Stromal cell of bone marrow (primary cell): ENCODE measurements at regions not wholly inside any gene's neighbourhood (a gene's known extent, or its start where the extent isn't known, plus 50 kb on each side); places are given as distances from the start of the nearest gene placed in this dataset.

Source experiments
- DNase-seq: peaks from one replicate; pipeline ENCODE4 v3.0.0-alpha.2; 2012; ENCODE audit warnings: low read depth

DNA sequence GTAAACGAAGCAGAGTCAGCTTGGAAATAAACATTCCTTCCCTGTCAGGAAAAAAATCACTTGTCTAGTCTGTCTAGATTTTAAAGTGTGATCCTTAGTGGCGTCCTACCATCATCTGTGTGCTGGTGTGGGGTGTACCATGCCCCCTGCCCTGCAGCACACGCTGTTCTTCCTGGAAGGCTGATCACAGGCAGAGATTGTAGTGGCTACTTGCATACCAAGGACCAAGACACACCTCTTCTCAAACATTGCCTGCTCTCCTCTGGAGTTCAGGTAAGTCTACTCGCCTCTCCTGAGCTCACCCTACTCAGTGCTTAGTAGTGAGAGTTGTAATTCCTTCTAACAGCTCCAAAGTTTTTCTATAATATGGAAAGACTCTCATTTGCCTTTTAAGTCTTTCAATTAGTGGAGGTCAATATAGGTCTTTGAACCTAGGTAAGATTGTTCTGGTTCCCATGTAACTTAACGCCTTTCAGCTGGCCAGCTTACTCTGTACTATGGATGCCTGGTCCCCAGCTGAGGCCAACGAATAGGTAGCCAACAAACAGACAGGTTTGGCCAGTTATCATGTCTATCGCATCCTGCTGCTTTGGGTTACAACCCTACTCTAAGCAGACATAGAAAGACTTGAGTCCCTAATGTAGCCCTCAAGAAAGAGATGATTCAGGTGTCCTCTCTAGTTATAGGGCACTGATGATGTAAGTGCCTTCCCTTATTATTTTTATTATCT lies 55.4 kb downstream of the XCL1 start:
- DNase-seq, result no peak

DNA sequence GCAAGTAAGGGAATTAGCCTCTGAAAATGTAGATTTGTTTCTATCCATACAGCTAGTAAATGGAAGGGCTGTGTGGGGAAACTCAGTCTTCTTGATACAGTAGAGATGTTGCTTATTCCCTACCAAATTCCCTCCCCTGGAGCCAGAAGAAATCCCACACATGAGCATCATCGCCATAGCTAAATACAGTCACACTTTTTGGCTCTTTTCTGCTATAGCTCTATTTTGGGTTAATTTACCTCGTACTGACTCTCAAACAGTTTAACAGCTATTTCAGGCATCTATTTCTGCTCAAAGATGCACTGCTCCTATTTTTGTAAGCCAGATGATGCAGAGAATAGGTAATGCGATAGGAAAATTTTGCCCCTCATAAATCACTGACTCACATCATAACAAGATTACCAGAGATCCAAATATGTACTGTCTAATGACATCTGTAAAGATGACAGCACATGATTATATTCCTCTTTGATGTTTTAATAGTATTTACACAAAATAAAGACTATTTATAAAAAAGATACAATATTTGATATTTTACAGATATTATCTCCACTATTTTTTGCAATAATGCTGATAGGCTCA lies 58.6 kb downstream of the XCL1 start:
- DNase-seq, result no peak

DNA sequence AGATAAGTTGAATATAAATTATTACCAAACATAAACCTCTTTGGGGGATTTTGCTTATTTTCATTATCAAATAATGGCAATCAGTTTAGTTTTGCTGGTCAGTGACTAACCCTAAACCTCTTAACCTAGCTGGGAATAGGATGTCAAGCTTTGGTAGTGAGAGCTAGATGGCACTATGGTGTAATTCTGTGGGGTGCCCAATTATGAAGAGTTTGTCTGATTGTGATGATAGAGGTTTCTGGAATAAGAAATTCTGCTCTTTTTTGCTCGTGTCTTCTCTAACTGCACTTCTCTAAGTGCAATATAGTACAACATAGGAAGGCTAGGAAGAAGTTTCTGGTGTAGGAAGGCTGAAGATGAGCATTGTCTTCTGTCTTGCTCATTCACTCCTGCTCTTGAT lies 59.8 kb downstream of the XCL1 start:
- no peak for DNase-seq

DNA sequence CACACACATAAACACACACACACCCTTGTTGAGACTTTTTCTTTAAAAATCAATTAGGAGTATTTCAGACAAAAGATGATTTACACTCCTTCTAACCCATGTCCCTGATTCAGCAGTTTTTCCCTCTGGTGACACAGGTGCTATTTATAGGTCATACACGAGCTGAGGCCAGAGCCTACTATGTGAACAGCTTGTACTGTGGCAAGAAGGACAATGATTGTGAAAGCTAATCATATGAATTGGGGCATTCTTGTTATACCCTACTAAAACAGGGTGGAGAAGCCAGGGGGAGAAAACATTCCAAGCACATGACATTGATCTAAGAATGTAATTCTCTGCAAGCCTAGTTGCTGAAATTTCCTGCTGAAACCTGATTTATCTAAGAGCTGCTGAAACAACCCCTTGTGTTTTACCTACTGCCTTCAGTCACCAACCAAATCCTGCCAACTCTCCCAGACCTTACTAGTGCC lies 60.3 kb downstream of the XCL1 start:
- no peak for DNase-seq

DNA sequence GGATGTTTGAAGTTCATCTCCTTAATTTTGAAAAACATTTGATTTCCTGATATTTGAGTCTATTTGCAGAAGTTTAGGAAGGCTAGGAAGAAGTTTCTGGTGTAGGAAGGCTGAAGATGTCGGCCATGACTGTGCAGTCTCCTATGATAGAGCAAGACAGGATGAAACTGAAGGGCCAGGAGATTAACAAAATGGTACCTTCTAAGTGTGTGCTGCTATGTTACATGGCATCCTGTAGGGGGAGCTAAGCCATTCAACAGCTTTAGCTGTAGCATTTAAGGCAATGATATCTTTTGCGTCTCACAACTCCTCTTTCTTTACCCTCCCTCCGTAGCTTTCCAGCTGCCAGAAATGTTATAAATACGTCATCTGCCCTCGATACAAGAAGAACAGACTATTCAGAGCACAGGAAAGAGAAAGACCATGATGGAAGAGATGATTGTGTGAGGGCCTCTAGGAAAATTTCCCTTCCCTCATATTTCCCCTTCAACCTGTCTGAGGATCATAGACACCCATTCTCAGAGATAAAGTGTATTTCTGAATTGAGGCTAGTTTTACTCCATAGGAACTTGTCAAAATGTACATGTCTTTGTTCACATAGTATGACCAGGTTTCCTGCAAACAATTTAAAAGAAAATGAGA lies 61.1 kb downstream of the XCL1 start:
- DNase-seq, result no peak

DNA sequence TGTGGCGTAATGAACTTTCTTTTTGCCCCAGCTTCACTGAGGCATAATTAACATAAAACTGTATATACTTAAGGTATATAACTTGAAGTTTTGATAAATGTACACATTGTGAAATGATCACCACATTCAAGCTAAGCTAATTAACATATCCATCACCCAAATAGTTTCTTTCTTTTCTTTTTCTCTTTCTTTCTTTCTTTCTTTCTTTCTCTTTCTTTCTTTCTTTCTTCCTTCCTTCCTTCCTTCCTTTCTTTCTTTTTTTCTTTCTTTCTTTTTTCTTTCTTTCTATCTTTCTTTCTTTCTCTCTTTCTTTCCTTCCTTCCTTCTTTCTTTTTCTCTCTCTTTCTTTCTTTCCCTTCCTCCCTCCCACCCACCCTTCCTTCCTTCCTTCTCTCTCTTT lies 62.5 kb downstream of the XCL1 start:
- DNase-seq, result no peak

DNA sequence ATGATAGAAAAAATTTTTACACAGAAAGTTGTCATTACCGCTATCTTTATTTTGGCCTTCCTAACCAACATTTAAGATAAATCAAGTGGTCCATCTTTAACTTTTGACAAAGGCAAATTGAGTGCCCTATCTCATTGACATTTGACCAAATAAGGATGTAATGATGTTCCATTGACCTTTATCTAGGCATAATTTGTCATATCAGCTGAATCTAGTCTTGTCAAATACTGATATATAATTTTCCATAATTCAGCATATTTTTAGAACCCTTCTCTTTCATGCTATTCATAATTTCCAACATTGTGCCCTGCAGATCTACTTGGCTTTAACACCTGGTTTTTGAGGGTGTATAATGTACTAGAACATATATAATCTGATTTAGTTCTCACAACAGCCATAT lies 63.8 kb downstream of the XCL1 start:
- no peak for DNase-seq

DNA sequence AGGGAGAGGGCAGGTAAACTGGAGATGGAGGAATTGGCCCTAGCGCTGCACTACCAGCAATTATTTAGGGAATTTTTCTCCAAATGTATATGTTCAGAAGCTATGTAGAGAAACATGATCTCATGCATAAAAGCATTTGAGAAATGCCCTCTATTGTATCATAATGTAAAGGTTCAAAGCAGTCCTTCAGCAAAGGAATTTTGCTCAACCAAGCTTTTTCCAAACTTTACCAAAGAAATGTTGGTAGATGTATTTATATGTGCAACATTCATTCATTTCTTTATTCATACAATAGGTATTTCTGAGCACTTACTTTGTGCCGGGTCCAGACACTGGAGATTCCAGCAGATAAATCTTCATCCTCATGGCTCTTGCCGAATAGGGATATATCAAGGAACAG lies 64.4 kb downstream of the XCL1 start:
- DNase-seq, result no peak

DNA sequence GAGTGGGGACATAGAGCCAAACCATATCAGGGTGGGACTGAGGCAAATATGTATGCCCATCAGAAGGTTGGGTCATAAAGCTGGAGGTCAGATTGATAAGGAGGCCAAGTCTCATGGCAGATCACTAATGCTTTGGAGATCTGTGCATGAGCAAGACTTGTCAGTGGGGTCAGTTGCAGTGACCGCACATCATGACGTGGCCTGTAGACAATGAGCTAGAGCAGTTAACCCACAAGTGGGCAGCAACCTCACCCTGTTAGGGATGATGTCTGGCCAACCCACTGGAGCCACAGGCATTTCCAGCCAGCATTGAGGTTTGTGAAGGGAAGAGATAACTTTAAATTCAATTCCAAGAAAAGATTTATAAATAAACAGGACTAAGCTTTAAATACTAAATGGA lies 66.7 kb downstream of the XCL1 start:
- DNase-seq, result peak; percentile 73
